ENCODE measurements at regions not wholly inside any gene's neighbourhood (a gene's known extent, or its start where the extent isn't known, plus 50 kb on each side); places are given as distances from the start of the nearest gene placed in this dataset.
"Not testable (repeated sequence)": the region's sequence is repeated elsewhere in the genome, so short reads cannot be mapped to it uniquely, and the experiment has no call there.

- no peak for DNase-seq
Measured at GRCh38 chr3:87101861-87102625, 111.1 kb upstream of the VGLL3 start.

- not testable (repeated sequence) for DNase-seq
Measured at GRCh38 chr3:87097733-87098132, 106.8 kb upstream of the VGLL3 start.

- DNase-seq = no peak
Measured at GRCh38 chr3:87090631-87091030, 99.7 kb upstream of the VGLL3 start.

- peak; percentile 88 for DNase-seq
Measured at GRCh38 chr3:87088993-87089841, 98.3 kb upstream of the VGLL3 start.

GRCh38 chr3:87088430-87088992, 97.6 kb upstream of the VGLL3 start:
- peak; percentile 24 for DNase-seq

GRCh38 chr3:87084868-87085267, 93.9 kb upstream of the VGLL3 start:
- DNase-seq = no peak

- peak; percentile 74 for DNase-seq
Measured at GRCh38 chr3:87082796-87083440, 92.0 kb upstream of the VGLL3 start.

- DNase-seq = no peak
Measured at GRCh38 chr3:87077355-87077754, 86.4 kb upstream of the VGLL3 start.

- no peak for DNase-seq
Measured at GRCh38 chr3:87076946-87077345, 86.0 kb upstream of the VGLL3 start.

GRCh38 chr3:87073496-87074145, 82.7 kb upstream of the VGLL3 start:
- DNase-seq = no peak

GRCh38 chr3:87072446-87072845, 81.5 kb upstream of the VGLL3 start:
- no peak for DNase-seq

- DNase-seq = no peak
Measured at GRCh38 chr3:87069971-87070370, 79.0 kb upstream of the VGLL3 start.

- no peak for DNase-seq
Measured at GRCh38 chr3:87069021-87069420, 78.1 kb upstream of the VGLL3 start.

- DNase-seq = no peak
Measured at GRCh38 chr3:87062685-87063084, 71.7 kb upstream of the VGLL3 start.

- no peak for DNase-seq
Measured at GRCh38 chr3:87057474-87057873, 66.5 kb upstream of the VGLL3 start.

GRCh38 chr3:87053553-87053952, 62.6 kb upstream of the VGLL3 start:
- no peak for DNase-seq

GRCh38 chr3:87052499-87053260, 61.7 kb upstream of the VGLL3 start:
- DNase-seq = no peak

GRCh38 chr3:87047852-87048251, 56.9 kb upstream of the VGLL3 start:
- no peak for DNase-seq

GRCh38 chr3:87046241-87046640, 55.3 kb upstream of the VGLL3 start:
- no peak for DNase-seq

GRCh38 chr3:87045473-87045872, 54.5 kb upstream of the VGLL3 start:
- no peak for DNase-seq

GRCh38 chr3:87044846-87045245, 53.9 kb upstream of the VGLL3 start:
- no peak for DNase-seq

- DNase-seq = no peak
Measured at GRCh38 chr3:87044409-87044808, 53.5 kb upstream of the VGLL3 start.
